CD4-positive, alpha-beta T cell treated with Interleukin-4 for 1 hour (primary cell): ENCODE measurements at regions not wholly inside any gene's neighbourhood (a gene's known extent, or its start where the extent isn't known, plus 50 kb on each side); places are given as distances from the start of the nearest gene placed in this dataset.

Experiments used
- DNase-seq, 2 donors: peaks; one replicate each; pipeline ENCODE4 v3.0.0-alpha.2; 2020 to 2022

DNA sequence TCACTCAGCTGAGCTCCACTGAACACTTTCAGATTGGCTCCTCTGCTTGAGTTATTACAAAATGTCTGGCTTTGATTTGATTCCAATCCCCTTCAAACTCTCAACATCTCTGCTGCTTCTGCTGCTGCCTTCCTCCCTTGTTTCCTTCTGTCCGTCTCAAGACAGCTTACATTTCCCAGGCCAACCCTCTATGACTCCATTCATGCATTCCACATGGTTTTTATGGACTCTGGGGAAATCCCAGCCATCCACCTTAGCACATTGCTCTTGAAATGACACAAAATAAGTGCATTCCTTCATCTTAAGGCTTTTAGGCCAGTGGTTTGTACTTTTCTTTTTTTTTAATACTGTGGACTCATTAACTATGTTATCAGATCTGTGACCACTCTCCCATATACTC lies 68.5 kb upstream of the TMEM164 start:
- no peak for DNase-seq

DNA sequence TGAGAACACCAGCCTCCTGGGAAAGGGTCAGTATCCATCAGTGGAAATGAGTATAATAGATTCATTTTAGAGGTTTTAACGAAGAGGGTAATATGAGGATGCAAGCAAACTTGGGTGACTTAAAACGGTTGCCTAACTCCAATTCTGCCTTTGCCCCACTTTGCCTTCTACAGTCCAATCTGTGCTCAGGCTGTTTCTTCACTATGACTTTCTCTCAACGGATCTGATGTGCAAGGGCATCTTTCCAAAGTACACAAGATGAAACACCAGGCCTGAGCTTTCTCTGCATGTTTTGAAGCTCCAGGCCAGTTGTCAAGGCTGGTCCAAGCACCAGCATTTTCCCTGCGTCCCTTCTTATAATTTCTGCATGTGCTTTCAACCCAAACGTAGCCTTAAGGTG lies 68.0 kb upstream of the TMEM164 start:
- DNase-seq: no peak

DNA sequence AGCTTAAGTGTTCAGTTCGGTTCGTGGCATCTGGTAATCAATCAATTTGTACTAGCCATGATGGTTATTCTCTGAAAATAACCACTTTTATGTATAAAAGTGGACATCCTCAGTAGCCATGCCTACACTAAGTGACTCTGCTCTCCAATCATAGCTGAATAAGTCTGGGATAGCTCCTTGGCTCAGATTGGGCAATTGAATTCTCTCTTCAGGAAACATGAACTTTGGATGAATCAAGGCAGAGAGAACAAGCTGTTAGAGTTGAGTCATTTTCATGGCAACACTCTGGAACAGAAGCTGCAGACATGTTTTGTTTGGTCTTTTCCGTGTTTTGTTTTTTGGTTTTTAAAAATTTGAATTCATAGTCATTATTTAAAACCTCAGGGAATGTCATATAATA lies 66.8 kb upstream of the TMEM164 start:
- DNase-seq: no peak

DNA sequence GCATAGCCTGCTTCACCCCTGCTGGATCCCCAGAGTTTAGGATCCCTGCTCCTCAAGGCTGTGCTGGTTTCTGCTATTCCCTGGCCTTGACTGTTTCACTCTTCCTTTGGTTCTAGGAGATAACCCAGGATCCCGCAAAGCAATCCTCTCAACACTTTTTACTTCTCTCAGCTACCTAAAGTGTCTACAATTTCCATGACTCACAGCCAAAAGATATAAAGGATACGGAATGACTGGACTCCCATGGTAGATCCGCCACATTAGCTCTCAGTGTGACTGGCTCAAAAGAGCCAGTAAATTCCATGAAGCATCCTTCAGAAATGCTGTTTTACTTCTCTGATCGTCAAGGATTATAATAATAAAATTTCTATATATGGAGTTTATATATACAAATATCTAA lies 66.3 kb upstream of the TMEM164 start:
- no peak for DNase-seq

DNA sequence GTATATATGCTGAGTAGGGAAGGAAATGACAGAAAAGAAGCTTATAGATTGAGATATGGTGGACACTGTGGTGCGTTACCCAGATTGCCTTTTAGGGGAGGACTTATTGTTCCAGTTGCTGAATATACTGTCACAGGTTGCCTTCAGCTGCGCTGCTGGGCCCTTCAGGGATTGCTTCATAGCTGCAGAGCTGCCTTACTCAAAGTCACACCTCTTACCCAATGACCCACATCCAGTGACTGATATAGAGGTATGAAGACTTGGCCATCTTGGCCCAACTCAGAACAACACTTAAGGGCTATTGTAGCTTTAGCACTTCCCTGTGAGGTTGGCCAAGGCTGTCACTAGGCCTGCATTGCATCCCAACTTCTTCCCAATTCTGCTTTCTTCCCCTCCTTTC lies 63.4 kb upstream of the TMEM164 start:
- DNase-seq: no peak

DNA sequence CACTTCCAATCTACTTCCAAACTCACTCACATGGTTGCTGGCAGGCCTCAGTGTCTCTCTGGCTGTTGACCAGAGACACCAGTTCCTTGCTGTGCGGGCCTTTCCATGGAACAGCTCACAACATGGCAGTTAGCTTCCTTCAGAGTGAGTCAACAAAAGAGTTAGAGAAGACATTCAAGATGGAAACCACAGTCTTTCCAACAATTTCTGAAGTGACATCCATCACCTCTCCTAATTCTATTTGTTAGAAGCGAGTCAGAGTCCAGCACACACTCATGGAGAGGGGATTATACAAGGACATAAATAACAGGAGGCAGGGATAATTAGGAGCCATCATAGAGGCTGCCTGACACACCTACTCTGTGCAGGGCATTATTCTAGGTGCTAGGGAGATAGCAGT lies 62.5 kb upstream of the TMEM164 start:
- DNase-seq: no peak

DNA sequence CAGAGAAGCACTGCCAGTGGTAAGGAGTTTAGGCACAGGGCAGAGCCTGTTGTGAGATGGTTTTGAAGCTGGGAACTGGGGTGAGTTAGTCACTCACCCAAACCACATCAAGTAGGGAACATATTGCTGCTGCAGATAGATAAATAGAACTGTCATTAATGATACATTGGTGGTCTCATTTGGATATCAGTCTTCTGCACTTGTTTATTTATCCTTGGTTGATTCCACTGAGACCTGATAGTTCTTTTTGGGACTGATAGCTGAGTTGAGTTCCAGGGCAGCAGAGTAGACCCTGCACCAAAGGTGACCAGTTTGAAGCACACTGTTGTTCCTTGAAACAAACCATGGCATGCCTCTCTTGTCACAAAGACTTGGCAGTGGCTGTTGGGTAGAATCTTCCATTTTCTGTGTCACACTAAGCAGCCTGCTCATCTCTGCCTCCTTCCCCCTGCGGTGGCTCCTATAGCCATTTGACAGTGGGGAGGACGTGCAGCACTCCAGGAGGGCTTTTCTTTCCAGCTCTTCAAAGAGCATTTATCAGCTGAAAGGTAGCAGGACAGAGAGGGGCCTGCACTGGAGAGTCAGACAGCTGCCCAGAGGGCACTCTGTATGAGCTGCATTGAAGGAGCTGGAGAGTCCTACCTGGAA lies 59.7 kb upstream of the TMEM164 start:
- no peak for DNase-seq

DNA sequence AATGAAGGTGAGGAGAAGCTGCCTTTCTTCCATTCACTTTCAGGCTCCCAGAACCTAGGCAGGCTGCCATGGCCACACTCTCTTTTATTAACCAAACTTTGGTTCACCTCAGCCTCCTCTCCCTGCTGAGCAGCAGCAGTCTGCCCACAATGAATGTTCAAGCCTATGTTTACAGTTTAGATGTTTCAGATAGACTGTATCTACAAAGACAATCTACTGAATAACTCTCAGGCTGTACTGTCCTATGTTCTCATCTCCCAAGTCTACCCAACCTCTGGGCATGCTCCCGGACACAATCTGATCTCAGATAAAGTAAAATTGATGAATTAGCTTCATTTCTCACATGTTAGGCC lies 59.2 kb upstream of the TMEM164 start:
- DNase-seq: no peak

DNA sequence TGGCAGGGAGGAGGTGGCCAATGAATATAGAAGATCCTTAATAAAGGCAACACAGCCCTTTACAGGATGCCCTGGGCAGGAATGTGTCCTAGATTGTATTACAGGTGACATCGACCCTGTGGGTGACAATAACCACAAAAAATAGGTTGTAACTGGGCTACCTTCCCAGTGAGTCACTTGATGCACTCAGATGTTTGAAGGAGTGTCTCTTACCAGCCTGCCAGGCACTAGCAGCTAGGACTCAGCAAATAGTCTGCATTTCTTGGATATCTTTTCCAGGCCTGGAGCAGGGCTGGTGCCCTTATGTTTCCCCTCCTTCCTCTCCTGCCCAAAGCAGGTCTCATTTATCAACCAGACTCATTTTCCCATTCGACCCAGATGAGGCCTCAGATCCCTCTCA lies 50.9 kb upstream of the TMEM164 start:
- DNase-seq: no peak

DNA sequence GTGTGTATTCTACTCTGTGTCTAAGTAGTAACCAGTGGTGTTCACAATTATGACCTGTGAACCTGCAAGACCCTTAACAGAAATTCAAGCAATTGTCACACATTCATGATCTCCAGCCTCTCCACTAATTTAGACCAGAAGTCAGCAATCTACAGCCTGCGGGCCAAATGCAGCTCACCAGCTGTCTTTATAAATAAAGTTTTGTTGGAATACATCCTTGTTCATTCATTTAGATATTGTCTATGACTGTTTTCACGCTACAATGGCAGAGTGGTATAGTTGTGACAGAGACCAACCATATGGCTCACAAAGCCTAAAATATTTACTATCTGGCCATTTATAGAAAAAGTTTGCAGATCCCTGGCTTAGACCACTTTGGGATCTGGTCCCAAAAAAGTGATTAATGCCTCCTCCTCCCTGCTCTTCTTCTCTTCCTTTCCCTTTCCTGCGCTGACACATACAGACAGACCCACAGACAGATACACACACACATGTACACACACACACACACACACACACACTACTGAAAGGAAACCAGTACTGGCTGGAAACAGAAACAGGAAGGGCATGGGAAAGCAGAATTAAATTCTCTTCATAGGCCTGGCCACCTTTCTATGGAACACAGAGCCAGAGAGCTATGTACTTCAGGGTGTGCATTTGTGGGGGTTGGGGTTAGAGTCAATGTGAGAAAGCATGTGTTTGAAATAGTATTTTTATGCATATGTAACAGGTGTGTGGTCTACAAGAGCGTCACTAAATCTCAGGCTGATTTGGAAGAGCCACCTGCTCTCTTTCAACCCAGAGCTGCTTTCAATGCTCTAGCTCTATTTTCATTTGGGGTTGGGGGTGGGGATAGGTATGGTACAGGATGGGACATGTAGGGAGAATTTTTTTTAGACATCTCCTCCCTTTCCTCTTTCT lies 49.7 kb upstream of the TMEM164 start:
- no peak for DNase-seq
